HCT116 (cell line): ENCODE measurements at regions not wholly inside any gene's neighbourhood (a gene's known extent, or its start where the extent isn't known, plus 50 kb on each side); places are given as distances from the start of the nearest gene placed in this dataset.

Source experiments
- ATAC-seq: fragments of 200-7000 bp; cut with Tn5 transposase; 2 replicates; pipeline ENCODE4 v1.9.1; 2020; ENCODE audit warnings: mild to moderate bottlenecking, moderate library complexity
- BruUV-seq: library from RNA; stranded (reverse); fragments of 400-500 nt; replicated peaks from 2 replicates; lab custom pipeline; 2021; lab: Mats Ljungman, UMichigan
- CTCF ChIA-PET: fragments of 300-600 bp; sonication (Branson Sonifier 250); formaldehyde crosslinking; loops from one replicate; lab custom pipeline; 2021; ENCODE audit warnings: antibody characterized with exemption; lab: Charles Lee
- POLR2A ChIA-PET: fragments of 300-600, 350-600 bp; sonication (Branson Sonifier 250); formaldehyde crosslinking; loops from one replicate; lab custom pipeline; 2021; ENCODE audit warnings: antibody characterized with exemption; lab: Charles Lee
- RAD21 ChIA-PET, 2 experiments: fragments of 300-600 bp; sonication (Branson Sonifier 250); formaldehyde crosslinking; loops; one replicate each; lab custom pipeline; 2023; ENCODE audit warnings: low total read pairs in 2 of 2; ENCODE audit not compliant: uncharacterized antibody in 2 of 2, unreplicated experiment in 2 of 2, low non-redundant PET in 1 of 2; lab: Charles Lee
- DNase-seq: peaks from one replicate; pipeline ENCODE4 v3.0.0-alpha.2; 2010; ENCODE audit warnings: low read depth, low spot score
- H2AFZ ChIP-seq: fragments of 200-600 bp; shearing (Covaris generic), sonication (generic); 2 replicates; pipeline ENCODE4 v1.6.1; 2017; ENCODE audit warnings: low read depth, mixed run types, mixed read lengths, antibody characterized with exemption, low read length; ENCODE audit not compliant: poor library complexity, severe bottlenecking
- H3K27ac ChIP-seq: 2 replicates; pipeline ENCODE4 v1.5.1; 2012; ENCODE audit warnings: low read depth, low read length
- H3K27me3 ChIP-seq: fragments of 200-600 bp; sonication (generic); 2 replicates; pipeline ENCODE4 v1.6.1; 2016; ENCODE audit warnings: mixed run types, low read length, mixed read lengths; ENCODE audit not compliant: insufficient read depth
- H3K36me3 ChIP-seq, 2 experiments: fragments of 200-500 bp in 1 of 2; fragments of 200-600 bp in 1 of 2; sonication (Bioruptor generic) in 1 of 2; sonication (generic) in 1 of 2; 2 replicates each; pipeline versions ENCODE4 v1.5.1 to v1.6.1; 2014 to 2016; ENCODE audit warnings: low read length in 2 of 2, inconsistent platforms in 1 of 2, mixed read lengths in 1 of 2, mixed run types in 1 of 2; ENCODE audit not compliant: insufficient read depth in 2 of 2, control insufficient read depth in 1 of 2
- H3K4me1 ChIP-seq, 2 experiments: fragments of 200-600 bp in 1 of 2; sonication (generic) in 1 of 2; 2 replicates each; pipeline versions ENCODE4 v1.5.1 to v1.6.1; 2012 to 2017; ENCODE audit warnings: low read length in 2 of 2, inconsistent platforms in 1 of 2, mild to moderate bottlenecking in 1 of 2, mixed read lengths in 1 of 2, mixed run types in 1 of 2, moderate library complexity in 1 of 2; ENCODE audit not compliant: insufficient read depth in 2 of 2, control insufficient read depth in 1 of 2
- H3K4me2 ChIP-seq: fragments of 200-600 bp; sonication (generic); 2 replicates; pipeline ENCODE4 v1.6.1; 2017; ENCODE audit warnings: mixed run types, low read length, mixed read lengths
- H3K4me3 ChIP-seq, 2 experiments: fragments of 200-600 bp in 1 of 2; sonication (generic) in 1 of 2; replicated peaks in 1 of 2; 2 replicates each; pipeline ENCODE4 v1.5.1; 2011 to 2016; ENCODE audit warnings: low read length in 2 of 2, control low read depth in 1 of 2, low read depth in 1 of 2, mild to moderate bottlenecking in 1 of 2, mixed read lengths in 1 of 2, mixed run types in 1 of 2
- H3K79me2 ChIP-seq: fragments of 200-600 bp; sonication (generic); 2 replicates; pipeline ENCODE4 v1.6.1; 2017; ENCODE audit warnings: mild to moderate bottlenecking, mixed run types, low read length, moderate library complexity, mixed read lengths; ENCODE audit not compliant: insufficient read depth
- H3K9ac ChIP-seq: fragments of 200-600 bp; sonication (generic); 2 replicates; pipeline ENCODE4 v1.6.1; 2016; ENCODE audit warnings: low read length, mixed read lengths
- H3K9me2 ChIP-seq: fragments of 200-600 bp; sonication (generic), shearing (Covaris generic); 2 replicates; pipeline ENCODE4 v1.6.1; 2017; ENCODE audit warnings: mixed run types, mild to moderate bottlenecking, moderate library complexity; ENCODE audit not compliant: insufficient read depth
- H3K9me3 ChIP-seq, 2 experiments: fragments of 200-500 bp in 1 of 2; fragments of 200-600 bp in 1 of 2; sonication (Bioruptor generic) in 1 of 2; sonication (generic) in 1 of 2; 2 replicates each; pipeline ENCODE4 v1.6.1; 2014 to 2017; ENCODE audit warnings: low read length in 2 of 2, mixed read lengths in 2 of 2, inconsistent platforms in 1 of 2, low read depth in 1 of 2, mild to moderate bottlenecking in 1 of 2, mixed run types in 1 of 2, moderate library complexity in 1 of 2; ENCODE audit not compliant: control insufficient read depth in 1 of 2, insufficient read depth in 1 of 2
- H4K20me1 ChIP-seq: fragments of 200-600 bp; sonication (generic), shearing (Covaris generic); 2 replicates; pipeline ENCODE4 v1.6.1; 2017; ENCODE audit warnings: mixed run types, mild to moderate bottlenecking, moderate library complexity; ENCODE audit not compliant: insufficient read depth
- CBX3 ChIP-seq: IDR thresholded peaks from 2 replicates; pipeline ENCODE4 v1.6.1; 2012; ENCODE audit warnings: low read depth
- CEBPB ChIP-seq: IDR thresholded peaks from 2 replicates; pipeline ENCODE4 v1.6.1; 2012; ENCODE audit warnings: low read depth
- ELF1 ChIP-seq: IDR thresholded peaks from 2 replicates; pipeline ENCODE4 v1.6.1; 2012; ENCODE audit warnings: low read depth, borderline replicate concordance
- EZH2phosphoT487 ChIP-seq: fragments of 200-600 bp; IDR thresholded peaks from 2 replicates; pipeline ENCODE4 v1.6.1; 2018; ENCODE audit warnings: antibody characterized with exemption, borderline replicate concordance
- FOSL1 ChIP-seq: IDR thresholded peaks from 2 replicates; pipeline ENCODE4 v1.6.1; 2012; ENCODE audit warnings: low read depth
- POLR2AphosphoS5 ChIP-seq: IDR thresholded peaks from 2 replicates; pipeline ENCODE4 v1.6.1; 2011; ENCODE audit warnings: mild to moderate bottlenecking, low read depth, low read length, moderate library complexity
- RAD21 ChIP-seq: IDR thresholded peaks from 2 replicates; pipeline ENCODE4 v1.6.1; 2012; ENCODE audit warnings: low read depth, mild to moderate bottlenecking
- SP1 ChIP-seq: IDR thresholded peaks from 2 replicates; pipeline ENCODE4 v1.6.1; 2012; ENCODE audit warnings: low read depth
- SRF ChIP-seq: IDR thresholded peaks from 2 replicates; pipeline ENCODE4 v1.6.1; 2012; ENCODE audit warnings: low read depth
- YY1 ChIP-seq: IDR thresholded peaks from 2 replicates; pipeline ENCODE4 v1.6.1; 2011; ENCODE audit warnings: low read length, low read depth, moderate library complexity, mild to moderate bottlenecking; ENCODE audit not compliant: insufficient replicate concordance; ENCODE audit errors: extremely low read depth
- intact Hi-C: fragments of 100-400 bp; cut with micrococcal nuclease; formaldehyde crosslinking; loops from 2 replicates; pipeline ENCODE4 v1.10.0; 2022
- TF ChIP-seq, protein P1 (sequence below), 3 experiments: fragments of 200-600 bp in 1 of 3; sonication (generic) in 1 of 3; IDR thresholded peaks in 2 of 3; conservative IDR thresholded peaks in 1 of 3; 2 replicates each; pipeline ENCODE4 v1.5.1; 2012 to 2017; ENCODE audit warnings: low read depth in 2 of 3, low read length in 2 of 3, antibody characterized with exemption in 1 of 3, borderline replicate concordance in 1 of 3, control low read depth in 1 of 3, mild to moderate bottlenecking in 1 of 3, mixed read lengths in 1 of 3, mixed run types in 1 of 3, moderate library complexity in 1 of 3; ENCODE audit not compliant: insufficient read depth in 1 of 3

DNA sequence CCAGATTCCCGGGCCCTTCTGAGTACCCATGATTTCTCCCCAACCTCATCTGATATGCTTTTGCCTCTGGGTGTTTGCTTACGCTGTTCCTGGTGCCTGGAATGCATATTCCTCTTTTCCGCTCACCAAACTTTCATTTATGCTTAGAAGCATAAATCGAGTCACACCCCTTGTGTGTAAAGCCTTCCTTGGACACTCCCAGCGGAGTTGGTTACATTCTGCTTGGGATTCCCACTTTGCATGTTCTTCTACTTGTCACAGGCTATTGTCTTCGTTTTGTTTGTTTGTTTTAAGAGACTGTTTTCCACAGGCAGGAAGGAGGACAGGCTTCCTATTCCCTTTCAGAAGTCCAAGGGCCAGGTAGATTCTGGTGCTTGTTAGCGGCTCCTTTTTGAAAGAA is 76.5 kb downstream of the SEC61B start:
- no peak overlapping the region for H3K9ac ChIP-seq
- BruUV-seq: no TSS peak
- no peaks in the 10 kb centered on the region for H3K79me2 ChIP-seq
- no peak overlapping the region for H2AFZ ChIP-seq
- H3K4me3 ChIP-seq: no peak overlapping the region
- ChIA-PET RAD21 (no interaction called here), CTCF (no interaction called here), POLR2A (no interaction called here)
- H4K20me1 ChIP-seq: no peaks in the 10 kb centered on the region
- H3K27ac ChIP-seq: no peak overlapping the region
- H3K9me3 ChIP-seq: no peaks in the 10 kb centered on the region
- TF ChIP-seq SRF: no peak
- no peak for TF ChIP-seq EZH2phosphoT487
- TF ChIP-seq YY1: no peak
- no peak for TF ChIP-seq RAD21
- TF ChIP-seq SP1: no peak
- no peak for TF ChIP-seq ELF1
- H3K4me2 ChIP-seq: no peak overlapping the region
- no peaks in the 10 kb centered on the region for H3K9me2 ChIP-seq
- H3K4me1 ChIP-seq: peaks cover 0 to 4% of the 10 kb centered on the region in 2 experiments; a peak in 1 of 4 replicates
- intact Hi-C loops: loop anchor here (1.0 to 10.0 kb wide), 2 partner anchors 506 to 713 kb away; no protein-coding TSS in a partner anchor
- no peaks in the 10 kb centered on the region for H3K36me3 ChIP-seq
- DNase-seq: no peak
- no peaks in the 10 kb centered on the region for H3K27me3 ChIP-seq
- no peak for ATAC-seq

DNA sequence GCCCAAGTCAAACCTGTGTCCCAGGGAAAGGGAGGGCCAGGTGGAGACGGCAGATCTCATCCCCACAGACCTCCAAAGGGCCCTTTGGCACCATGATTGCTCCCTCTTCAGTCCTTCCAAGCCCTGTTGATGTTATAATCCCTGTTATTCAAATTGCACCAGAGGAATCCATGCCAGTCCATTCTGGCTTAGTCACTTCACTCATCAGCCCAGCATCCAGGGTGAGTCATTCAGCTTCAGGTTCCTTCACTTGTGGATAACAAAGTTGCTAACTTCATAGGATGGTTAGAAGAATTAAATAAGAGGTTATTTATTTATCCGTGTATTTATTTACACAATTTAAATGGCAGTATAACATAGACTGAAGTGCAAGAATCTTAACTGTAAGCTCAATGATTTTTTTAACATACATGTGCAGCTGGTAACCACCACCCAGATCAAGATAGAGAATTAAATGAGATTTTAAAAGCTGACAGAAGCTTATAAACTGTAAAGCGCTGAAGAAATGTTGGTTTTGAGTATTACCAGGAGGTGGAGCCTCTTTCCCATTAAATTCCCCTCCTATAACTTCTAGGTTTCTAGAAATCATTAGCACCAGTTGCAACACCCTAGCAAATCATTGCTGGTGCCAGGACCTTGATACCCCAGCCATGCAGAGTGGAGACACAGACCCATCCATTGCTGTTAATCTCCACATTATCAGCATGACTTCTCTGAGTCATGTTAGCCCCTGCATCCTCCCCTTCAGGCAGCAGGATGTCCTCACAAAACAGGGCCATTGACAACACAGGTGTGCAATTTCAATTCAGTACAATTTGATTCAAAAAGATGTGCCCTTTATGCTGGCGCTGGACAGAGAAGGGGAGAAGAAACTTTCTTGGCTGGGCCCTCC is 77.4 kb downstream of the SEC61B start:
- Histone ChIP-seq H3K36me3 (no peaks in the 10 kb centered on the region), H3K9me3 (no peaks in the 10 kb centered on the region), H3K4me1 (peaks cover 0 to 4% of the 10 kb centered on the region in 2 experiments; a peak in 1 of 4 replicates), H3K4me2 (no peak overlapping the region), H3K27ac (no peak overlapping the region), H3K9ac (no peak overlapping the region), H4K20me1 (no peaks in the 10 kb centered on the region), H3K9me2 (no peaks in the 10 kb centered on the region), H3K27me3 (no peaks in the 10 kb centered on the region), H3K79me2 (no peaks in the 10 kb centered on the region), H2AFZ (no peak overlapping the region), H3K4me3 (no peak overlapping the region)
- no peak for DNase-seq
- no TSS peak for BruUV-seq
- TF ChIP-seq POLR2AphosphoS5 (no peak), CEBPB (0 out of 2 replicates have a peak, but pooled peaks have one; percentile 18), FOSL1 (peak; percentile 27), CBX3 (no peak), RAD21 (peak; percentile 75)
- TF ChIP-seq, protein P1, sequence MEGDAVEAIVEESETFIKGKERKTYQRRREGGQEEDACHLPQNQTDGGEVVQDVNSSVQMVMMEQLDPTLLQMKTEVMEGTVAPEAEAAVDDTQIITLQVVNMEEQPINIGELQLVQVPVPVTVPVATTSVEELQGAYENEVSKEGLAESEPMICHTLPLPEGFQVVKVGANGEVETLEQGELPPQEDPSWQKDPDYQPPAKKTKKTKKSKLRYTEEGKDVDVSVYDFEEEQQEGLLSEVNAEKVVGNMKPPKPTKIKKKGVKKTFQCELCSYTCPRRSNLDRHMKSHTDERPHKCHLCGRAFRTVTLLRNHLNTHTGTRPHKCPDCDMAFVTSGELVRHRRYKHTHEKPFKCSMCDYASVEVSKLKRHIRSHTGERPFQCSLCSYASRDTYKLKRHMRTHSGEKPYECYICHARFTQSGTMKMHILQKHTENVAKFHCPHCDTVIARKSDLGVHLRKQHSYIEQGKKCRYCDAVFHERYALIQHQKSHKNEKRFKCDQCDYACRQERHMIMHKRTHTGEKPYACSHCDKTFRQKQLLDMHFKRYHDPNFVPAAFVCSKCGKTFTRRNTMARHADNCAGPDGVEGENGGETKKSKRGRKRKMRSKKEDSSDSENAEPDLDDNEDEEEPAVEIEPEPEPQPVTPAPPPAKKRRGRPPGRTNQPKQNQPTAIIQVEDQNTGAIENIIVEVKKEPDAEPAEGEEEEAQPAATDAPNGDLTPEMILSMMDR (IDR thresholded peaks at IDR 0.05 in 2 of 3, conservative IDR thresholded peaks at IDR 0.05 in 1 of 3; ENCODE audit: borderline replicate concordance in 1 of 3, insufficient read depth in 1 of 3, low read depth in 2 of 3, low read length in 2 of 3): peak; percentile 9 to 46 (median 44); a peak in 3 of 6 replicates
- ChIA-PET CTCF (interaction anchor here (0.7 to 2.2 kb wide), 5 partner anchors 68 to 1025 kb away, joined by 3 to 10 read pairs (median 3); no protein-coding TSS in a partner anchor), RAD21 (interaction anchor here in 1 of 2 experiments (1.4 kb wide), 1 partner anchor 520 kb away, joined by 4 read pairs; no protein-coding TSS in a partner anchor), POLR2A (no interaction called here)
- peak; percentile 63 for ATAC-seq
- intact Hi-C loops: loop anchor here (1.0 to 10.0 kb wide), 2 partner anchors 505 to 712 kb away; no protein-coding TSS in a partner anchor
